IPS-NIHi7 (cell line): ENCODE measurements at regions not wholly inside any gene's neighbourhood (a gene's known extent, or its start where the extent isn't known, plus 50 kb on each side); places are given as distances from the start of the nearest gene placed in this dataset.

Experiments used
- DNase-seq: peaks from one replicate; pipeline ENCODE4 v3.0.0; 2012; ENCODE audit warnings: mixed read lengths; ENCODE audit errors: extremely low spot score

GRCh38 chr12:124504273-124505000, 63.0 kb downstream of the NCOR2 start:
- no peak for DNase-seq

DNA sequence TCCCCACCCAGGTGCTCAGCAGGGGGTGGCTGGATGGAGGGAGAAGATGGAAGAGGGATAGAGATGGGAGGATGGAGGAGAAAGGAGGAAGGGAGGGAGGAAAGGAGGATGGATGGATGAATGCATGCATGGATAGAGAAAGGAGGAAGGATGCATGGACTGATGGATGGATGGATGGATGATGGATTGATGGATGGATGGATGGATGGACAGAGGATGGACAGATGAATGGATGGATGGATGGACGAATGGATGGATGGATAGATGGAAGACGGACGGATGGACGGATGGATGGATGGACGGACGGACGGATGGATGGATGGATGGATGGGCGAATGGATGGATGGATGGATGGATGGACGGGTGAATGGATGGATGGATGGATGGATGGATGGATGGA, 64.1 kb downstream of the NCOR2 start:
- no peak for DNase-seq

GRCh38 chr12:124502379-124502778, 65.0 kb downstream of the NCOR2 start:
- DNase-seq = no peak

GRCh38 chr12:124501827-124502226, 65.6 kb downstream of the NCOR2 start:
- no peak for DNase-seq

- DNase-seq = no peak
These were observed 66.3 kb downstream of the NCOR2 start for GRCh38 chr12:124501112-124501561.

DNA sequence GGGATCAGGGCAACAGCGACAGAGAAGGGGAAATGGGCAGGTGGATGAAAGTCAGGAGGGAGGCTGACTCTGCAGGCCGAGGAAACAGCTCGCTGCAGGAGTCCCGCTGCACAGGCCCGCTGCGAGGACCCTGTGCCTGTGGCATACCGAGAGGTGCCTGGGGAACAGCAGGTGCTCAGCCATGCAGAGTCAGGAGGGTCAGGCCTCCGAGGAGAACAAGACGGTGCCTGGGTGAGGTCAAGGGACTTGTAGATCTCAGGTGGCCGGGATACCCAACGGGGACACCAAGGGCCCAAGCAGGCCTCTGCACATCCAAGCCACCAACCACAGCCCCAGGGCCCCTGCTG, 67.5 kb downstream of the NCOR2 start:
- no peak for DNase-seq

- no peak for DNase-seq
These were observed 68.1 kb downstream of the NCOR2 start for GRCh38 chr12:124499190-124499753.

DNA sequence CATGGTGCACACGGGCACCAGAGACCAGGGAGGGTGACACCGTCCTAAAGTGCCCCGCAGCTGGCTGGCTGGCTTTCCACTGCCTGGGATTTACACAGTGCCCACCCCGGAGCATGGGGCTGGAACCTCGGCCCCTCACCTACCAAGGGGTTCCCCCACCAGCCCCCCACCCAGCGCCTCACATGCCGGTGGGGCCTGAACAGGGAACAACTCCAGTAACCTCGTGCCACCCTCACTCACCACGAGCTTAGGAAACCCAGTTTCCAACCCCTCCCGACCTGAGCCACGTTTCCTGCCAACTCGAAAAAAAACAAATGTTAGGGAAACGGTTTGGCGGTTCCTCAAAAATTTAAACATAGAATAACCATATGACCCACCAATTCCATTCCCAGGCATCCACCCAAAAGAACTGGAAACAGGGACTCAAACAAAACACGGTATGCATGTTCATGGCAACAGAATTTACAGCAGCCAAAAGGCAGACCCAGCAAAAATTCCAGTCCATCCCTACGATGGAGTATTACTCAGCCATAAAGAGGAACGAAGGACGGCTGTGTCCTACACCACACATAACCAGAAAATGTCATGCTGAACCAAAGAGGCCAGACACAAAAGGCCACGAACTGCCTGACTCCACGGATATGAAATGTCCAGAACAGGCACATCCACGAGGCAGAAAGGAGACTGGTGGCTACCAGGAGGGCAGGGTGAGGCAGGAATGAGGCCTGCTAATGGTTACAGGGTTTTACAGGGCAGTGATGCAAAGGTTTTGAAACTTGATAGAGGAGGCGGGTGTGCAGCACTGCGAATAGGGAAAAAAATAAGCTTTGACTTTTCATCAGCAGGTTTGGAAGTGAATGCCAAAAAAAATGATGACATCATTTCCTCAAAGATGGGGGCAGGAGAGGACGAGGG, 68.9 kb downstream of the NCOR2 start:
- DNase-seq = no peak

GRCh38 chr12:124497658-124498057, 69.8 kb downstream of the NCOR2 start:
- DNase-seq = no peak

GRCh38 chr12:124497039-124497438, 70.4 kb downstream of the NCOR2 start:
- DNase-seq = no peak

GRCh38 chr12:124496584-124496983, 70.8 kb downstream of the NCOR2 start:
- DNase-seq = peak; percentile 62

- DNase-seq = no peak
These were observed 72.0 kb downstream of the NCOR2 start for GRCh38 chr12:124495194-124495983.

GRCh38 chr12:124494751-124495129, 72.7 kb downstream of the NCOR2 start:
- DNase-seq = no peak

DNA sequence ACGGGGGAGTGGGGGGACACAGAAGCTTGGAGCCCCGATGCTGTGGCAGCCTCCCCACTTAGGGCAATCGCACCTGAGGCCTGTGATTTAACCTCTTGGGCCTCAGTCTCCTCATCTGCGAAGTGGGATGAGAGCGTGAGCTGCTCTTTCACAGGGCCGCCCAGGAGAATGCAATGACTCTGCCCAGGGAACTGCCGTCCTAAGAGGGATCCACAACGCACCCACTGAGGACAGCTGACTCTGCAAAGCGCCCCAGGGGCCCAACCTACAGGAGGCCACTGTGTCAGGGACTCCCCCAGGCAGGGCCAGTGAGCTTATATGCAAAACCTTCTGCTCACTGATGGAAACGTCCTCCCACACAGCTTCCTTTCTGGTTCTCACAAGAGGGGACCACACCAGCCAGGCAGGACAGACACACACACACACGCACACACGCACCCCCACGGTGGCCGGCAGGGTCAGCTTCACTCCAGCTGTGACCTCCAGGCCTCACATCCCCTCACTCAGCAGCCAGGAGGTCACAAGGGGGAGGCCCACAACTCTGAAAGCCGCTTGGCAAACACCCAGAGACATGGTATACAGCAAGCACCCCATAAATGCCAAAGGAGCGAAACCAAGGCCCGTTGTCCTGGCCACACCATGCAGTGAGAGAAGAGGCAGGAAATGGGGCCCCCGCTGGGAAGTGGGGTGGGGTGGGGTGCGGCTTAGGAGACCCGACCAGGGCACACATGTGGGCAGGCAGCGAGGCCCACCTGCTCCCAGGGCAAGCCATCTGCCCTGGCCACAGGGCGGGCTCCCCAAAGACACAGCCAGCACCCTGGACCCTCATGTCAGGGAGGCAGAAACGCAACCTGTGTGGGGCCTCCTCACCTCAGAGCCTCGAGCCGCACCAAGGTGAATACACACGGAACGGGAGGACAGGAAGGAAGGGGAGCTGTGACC, 73.3 kb downstream of the NCOR2 start:
- no peak for DNase-seq

DNA sequence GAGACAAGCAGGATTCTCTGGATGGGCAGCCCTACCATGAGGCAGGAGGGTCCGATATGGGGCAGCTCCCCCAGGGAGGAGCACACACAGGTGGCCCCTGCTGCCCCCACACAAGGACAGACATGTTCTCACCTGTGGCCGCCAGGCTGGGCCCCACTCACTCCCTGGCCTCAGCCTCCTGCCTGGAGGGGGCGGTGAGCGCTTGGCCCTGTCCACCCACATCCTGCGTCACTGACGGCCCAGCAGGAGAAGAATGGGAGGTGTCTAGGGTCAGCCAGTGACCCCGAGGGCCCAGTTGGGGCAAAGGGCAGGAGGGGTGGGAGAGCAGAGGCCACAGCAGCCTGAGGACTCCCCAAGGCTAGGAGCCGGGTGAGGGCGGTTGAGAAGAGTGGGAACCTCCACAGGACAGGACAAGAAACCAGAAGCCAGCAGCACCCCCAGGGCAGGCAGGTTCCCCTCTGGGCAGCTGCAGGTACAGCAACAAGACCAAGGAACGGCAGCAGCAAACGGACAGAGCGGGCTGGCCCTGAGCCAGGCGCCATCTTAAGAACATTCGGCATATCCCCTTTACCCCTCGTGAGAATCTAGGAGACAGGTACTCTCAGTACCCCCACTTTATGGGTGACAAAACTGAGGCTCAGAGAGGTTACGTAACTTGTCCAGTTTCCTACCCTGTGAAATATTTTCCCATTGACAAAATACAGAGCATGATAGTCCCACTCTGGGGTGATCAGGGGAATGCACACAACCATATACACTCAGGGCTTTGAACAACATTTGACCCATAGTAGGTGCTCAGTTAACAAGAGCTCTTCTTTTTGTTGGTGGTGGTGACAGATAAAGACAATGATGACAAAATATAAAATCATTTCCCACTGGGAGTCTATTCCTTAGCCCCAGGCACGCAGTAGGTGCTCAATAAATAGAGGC, 74.3 kb downstream of the NCOR2 start:
- DNase-seq = no peak

GRCh38 chr12:124491856-124492420, 75.5 kb downstream of the NCOR2 start:
- no peak for DNase-seq

GRCh38 chr12:124491310-124491709, 76.1 kb downstream of the NCOR2 start:
- DNase-seq = no peak

GRCh38 chr12:124490584-124491305, 76.7 kb downstream of the NCOR2 start:
- DNase-seq = no peak
